ENCODE measurements at regions not wholly inside any gene's neighbourhood (a gene's known extent, or its start where the extent isn't known, plus 50 kb on each side); places are given as distances from the start of the nearest gene placed in this dataset.

- FAIRE-seq (no peak), DNase-seq (ENCODE audit: low read depth) (peak; percentile 10)
- Histone ChIP-seq H3K27me3 (ENCODE audit: control insufficient read depth, insufficient read depth, low read length) (no peaks in the 10 kb centered on the region), H3K36me3 (ENCODE audit: control insufficient read depth, insufficient read depth, low read length) (no peaks in the 10 kb centered on the region), H3K4me3 (ENCODE audit: low read depth, low read length) (no peak overlapping the region)
- no peak for TF ChIP-seq CTCF (IDR thresholded peaks at IDR 0.05; ENCODE audit: insufficient read depth, low read length, severe bottlenecking)
Observed at GRCh38 chr2:146295080-146295670, 1549.7 kb upstream of the ACVR2A start.

GRCh38 chr2:146287281-146287680 lies 1557.5 kb upstream of the ACVR2A start:
- H3K36me3 ChIP-seq (ENCODE audit: control insufficient read depth, insufficient read depth, low read length): no peaks in the 10 kb centered on the region
- no peaks in the 10 kb centered on the region for H3K27me3 ChIP-seq (ENCODE audit: control insufficient read depth, insufficient read depth, low read length)
- no peak overlapping the region for H3K4me3 ChIP-seq (ENCODE audit: low read depth, low read length)
- no peak for TF ChIP-seq CTCF (IDR thresholded peaks at IDR 0.05; ENCODE audit: insufficient read depth, low read length, severe bottlenecking)
- DNase-seq (ENCODE audit: low read depth) (no peak), FAIRE-seq (no peak)

DNA sequence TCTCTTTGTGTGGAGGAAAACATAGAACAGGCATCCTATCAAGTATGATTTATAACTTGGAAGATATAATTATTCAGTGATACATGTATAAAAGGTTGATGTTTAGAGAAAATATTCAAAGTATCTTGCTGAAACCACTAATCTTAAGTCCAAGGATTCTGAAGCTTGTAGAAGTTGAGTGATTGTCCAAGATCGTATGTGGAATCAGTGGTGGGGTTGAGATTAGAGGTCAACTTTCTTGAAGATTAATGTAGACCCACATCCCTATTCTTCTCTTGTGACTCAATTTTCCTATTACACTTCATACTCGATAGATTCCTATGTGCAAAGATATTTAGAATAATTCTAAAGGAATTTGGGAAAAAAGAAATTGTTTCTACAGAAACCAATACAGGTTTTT lies 1565.9 kb upstream of the ACVR2A start:
- no peak for TF ChIP-seq CTCF (IDR thresholded peaks at IDR 0.05; ENCODE audit: insufficient read depth, low read length, severe bottlenecking)

GRCh38 chr2:146271131-146271831 lies 1573.5 kb upstream of the ACVR2A start:
- DNase-seq (ENCODE audit: low read depth): no peak
- Histone ChIP-seq H3K27me3 (ENCODE audit: control insufficient read depth, insufficient read depth, low read length) (no peaks in the 10 kb centered on the region), H3K36me3 (ENCODE audit: control insufficient read depth, insufficient read depth, low read length) (no peaks in the 10 kb centered on the region), H3K4me3 (ENCODE audit: low read depth, low read length) (no peak overlapping the region)
- no peak for FAIRE-seq
- no peak for TF ChIP-seq CTCF (IDR thresholded peaks at IDR 0.05; ENCODE audit: insufficient read depth, low read length, severe bottlenecking)

More for the DNA sequence above, 1565.9 kb upstream of the ACVR2A start:
- H3K4me3 ChIP-seq (ENCODE audit: low read depth, low read length): no peak overlapping the region
- no peaks in the 10 kb centered on the region for H3K27me3 ChIP-seq (ENCODE audit: control insufficient read depth, insufficient read depth, low read length)
- FAIRE-seq (no peak), DNase-seq (ENCODE audit: low read depth) (no peak)
- no peaks in the 10 kb centered on the region for H3K36me3 ChIP-seq (ENCODE audit: control insufficient read depth, insufficient read depth, low read length)

DNA sequence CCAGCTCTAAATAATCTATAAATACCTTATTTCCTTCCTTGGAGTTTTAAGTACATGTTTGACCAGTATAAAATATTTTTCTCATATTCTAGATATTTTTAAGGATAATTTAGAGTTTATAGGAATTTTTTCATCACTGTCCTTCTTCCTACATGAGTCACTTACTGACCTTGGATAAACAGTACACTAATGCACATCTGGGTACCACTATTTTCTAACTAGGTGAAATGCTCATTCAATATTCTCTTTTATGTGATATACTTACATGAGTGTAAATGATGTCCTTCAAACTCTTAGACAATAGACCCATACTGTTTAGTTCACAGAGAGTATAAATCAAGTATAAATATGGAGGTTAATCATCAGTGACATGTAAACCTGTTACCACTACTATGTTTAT lies 1574.2 kb upstream of the ACVR2A start:
- FAIRE-seq (no peak), DNase-seq (ENCODE audit: low read depth) (no peak)
- Histone ChIP-seq H3K4me3 (ENCODE audit: low read depth, low read length) (no peak overlapping the region), H3K27me3 (ENCODE audit: control insufficient read depth, insufficient read depth, low read length) (no peaks in the 10 kb centered on the region), H3K36me3 (ENCODE audit: control insufficient read depth, insufficient read depth, low read length) (no peaks in the 10 kb centered on the region)
- no peak for TF ChIP-seq CTCF (IDR thresholded peaks at IDR 0.05; ENCODE audit: insufficient read depth, low read length, severe bottlenecking)

Measured in bronchial epithelial cell (primary cell).